Muscle layer of colon (tissue), 2 donors: ENCODE measurements at regions not wholly inside any gene's neighbourhood (a gene's known extent, or its start where the extent isn't known, plus 50 kb on each side); places are given as distances from the start of the nearest gene placed in this dataset.

Experiments used
- H3K27ac ChIP-seq: one replicate; pipeline ENCODE4 v1.7.0; 2013; ENCODE audit warnings: low read depth, mild to moderate bottlenecking, low read length, moderate library complexity
- H3K27me3 ChIP-seq, 2 donors: one replicate each; pipeline ENCODE4 v1.7.0; 2013; ENCODE audit warnings: low read length in 2 of 2, mild to moderate bottlenecking in 2 of 2; ENCODE audit not compliant: insufficient read depth in 2 of 2, control insufficient read depth in 1 of 2
- H3K36me3 ChIP-seq: one replicate; pipeline ENCODE4 v1.7.0; 2013; ENCODE audit warnings: mild to moderate bottlenecking, low read length; ENCODE audit not compliant: insufficient read depth
- H3K4me1 ChIP-seq: one replicate; pipeline ENCODE4 v1.7.0; 2013; ENCODE audit warnings: mild to moderate bottlenecking, low read length; ENCODE audit not compliant: insufficient read depth
- H3K4me3 ChIP-seq, 2 donors: one replicate each; pipeline ENCODE4 v1.7.0; 2013; ENCODE audit warnings: low read length in 2 of 2, low read depth in 1 of 2, mild to moderate bottlenecking in 1 of 2, moderate library complexity in 1 of 2
- H3K9ac ChIP-seq: one replicate; pipeline ENCODE4 v1.7.0; 2013; ENCODE audit warnings: low read length
- H3K9me3 ChIP-seq: one replicate; pipeline ENCODE4 v1.7.0; 2013; ENCODE audit warnings: mild to moderate bottlenecking, low read length
- donor health status: abdominal sarcoma.
- donor health status: Adenocarcinoma of cecum.

DNA sequence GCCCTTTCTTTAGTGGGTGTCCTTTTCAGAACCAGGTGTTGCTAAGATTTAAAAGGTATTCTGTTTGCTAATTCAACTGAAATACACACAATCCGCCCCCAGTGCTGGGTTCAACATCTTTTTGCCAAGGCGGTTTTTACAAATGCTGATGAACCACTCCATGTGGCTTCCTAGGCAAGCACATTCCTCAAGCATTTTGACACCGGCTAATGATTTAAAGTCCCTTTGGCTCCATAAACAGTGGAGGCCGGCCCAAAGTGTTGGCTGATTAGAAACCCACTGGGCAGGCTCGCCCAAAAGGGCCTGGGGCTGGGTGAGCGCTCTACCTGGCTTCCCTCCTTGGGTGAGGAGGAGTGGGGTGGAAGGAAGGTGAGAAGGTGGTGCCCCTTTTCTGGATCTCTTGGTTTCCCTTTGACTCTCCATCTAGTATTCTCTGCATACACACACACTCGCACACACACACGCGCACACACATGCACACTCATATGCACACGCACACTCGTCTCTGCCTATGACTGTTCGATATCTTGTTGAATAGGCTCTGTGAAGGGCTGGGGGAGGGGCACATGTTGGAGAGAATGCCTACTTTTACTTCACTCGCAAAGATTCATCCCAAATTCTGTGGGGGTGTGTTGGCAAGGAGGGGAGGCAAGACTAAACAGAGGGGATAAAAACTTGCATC is 66.7 kb upstream of the ARMC2 start:
- peak overlapping the region; percentile 18 for H3K9ac ChIP-seq
- H3K36me3 ChIP-seq: no peaks in the 10 kb centered on the region
- peak overlapping the region; percentile 44 to 65 for H3K4me3 ChIP-seq
- no peaks in the 10 kb centered on the region for H3K9me3 ChIP-seq
- H3K27ac ChIP-seq: peak overlapping the region; percentile 74
- no peaks in the 10 kb centered on the region for H3K27me3 ChIP-seq
- H3K4me1 ChIP-seq: peaks cover 19% of the 10 kb centered on the region

GRCh38 chr6:108782179-108783041 is 65.8 kb upstream of the ARMC2 start:
- peaks cover 19% of the 10 kb centered on the region for H3K4me1 ChIP-seq
- H3K27me3 ChIP-seq: no peaks in the 10 kb centered on the region
- H3K27ac ChIP-seq: peak overlapping the region; percentile 74
- H3K9ac ChIP-seq: peak overlapping the region; percentile 18
- no peaks in the 10 kb centered on the region for H3K36me3 ChIP-seq
- H3K4me3 ChIP-seq: peak overlapping the region; percentile 44 to 65
- H3K9me3 ChIP-seq: no peaks in the 10 kb centered on the region

DNA sequence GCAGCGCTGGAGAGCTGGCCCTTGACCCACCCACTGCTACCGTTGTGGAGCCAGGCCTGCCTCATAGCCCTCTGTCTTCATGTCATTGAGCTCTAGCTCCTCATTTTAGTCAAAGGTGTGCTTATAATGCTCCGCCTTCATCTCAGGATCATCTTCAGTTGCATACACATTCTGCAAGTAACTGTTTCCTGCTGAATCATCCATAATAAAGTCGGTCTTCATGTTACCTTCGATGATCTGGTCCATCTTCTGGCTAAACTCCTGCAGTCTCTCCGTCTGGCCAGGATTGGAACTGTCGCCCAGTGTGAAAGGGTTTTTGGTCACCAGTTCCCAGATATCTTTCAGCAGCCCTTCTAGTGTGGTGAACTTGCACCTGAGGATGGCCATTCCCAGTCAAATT is 62.6 kb upstream of the ARMC2 start:
- Histone ChIP-seq H3K27me3 (no peaks in the 10 kb centered on the region), H3K27ac (no peak overlapping the region), H3K4me1 (peaks cover 19% of the 10 kb centered on the region), H3K9ac (no peak overlapping the region), H3K36me3 (no peaks in the 10 kb centered on the region), H3K9me3 (no peaks in the 10 kb centered on the region), H3K4me3 (no peak overlapping the region)

- no peaks in the 10 kb centered on the region for H3K36me3 ChIP-seq
- H3K9ac ChIP-seq: no peak overlapping the region
- H3K27ac ChIP-seq: no peak overlapping the region
- no peak overlapping the region for H3K4me3 ChIP-seq
- H3K9me3 ChIP-seq: no peaks in the 10 kb centered on the region
- H3K27me3 ChIP-seq: no peaks in the 10 kb centered on the region
- no peaks in the 10 kb centered on the region for H3K4me1 ChIP-seq
These were observed 59.8 kb upstream of the ARMC2 start for GRCh38 chr6:108788416-108788815.

DNA sequence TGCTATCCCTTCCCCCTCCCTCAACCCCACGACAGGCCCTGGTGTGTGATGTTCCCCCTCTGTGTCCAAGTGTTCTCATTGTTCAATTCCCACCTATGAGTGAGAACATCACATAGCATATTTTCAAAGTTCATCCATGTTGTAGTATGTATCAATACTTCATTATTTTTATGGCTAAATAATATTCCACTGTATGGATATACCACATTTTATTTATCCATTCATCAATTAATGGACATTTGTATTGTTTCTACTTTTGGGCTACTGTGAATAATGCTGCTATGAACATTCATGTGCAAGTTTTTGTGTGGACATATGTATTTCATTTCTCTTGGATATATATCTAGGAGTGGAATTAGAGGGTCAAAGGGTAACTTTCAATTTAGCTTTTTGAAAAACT is 58.7 kb upstream of the ARMC2 start:
- no peak overlapping the region for H3K4me3 ChIP-seq

DNA sequence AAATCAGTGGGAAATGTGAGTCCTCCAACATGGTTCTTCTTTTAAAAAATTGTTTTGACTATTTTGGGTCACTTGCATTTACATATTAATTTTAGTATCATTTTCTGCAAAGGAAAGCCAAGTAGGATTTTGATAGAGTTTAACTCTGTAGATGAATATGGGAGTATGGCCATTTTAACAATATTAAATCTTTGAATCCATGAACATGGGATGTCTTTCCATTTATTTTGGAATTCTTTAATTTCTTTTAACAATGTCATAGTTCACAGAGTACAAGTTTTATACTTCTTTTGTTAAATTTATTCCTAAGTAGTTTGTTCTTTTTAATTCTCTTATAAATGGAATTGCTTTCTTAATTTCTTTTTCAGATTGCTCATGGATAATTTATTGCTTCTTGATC is 56.5 kb upstream of the ARMC2 start:
- Histone ChIP-seq H3K36me3 (no peaks in the 10 kb centered on the region), H3K27me3 (no peaks in the 10 kb centered on the region), H3K9me3 (no peaks in the 10 kb centered on the region), H3K9ac (no peak overlapping the region), H3K27ac (no peak overlapping the region), H3K4me1 (no peaks in the 10 kb centered on the region), H3K4me3 (no peak overlapping the region)

More for the DNA sequence above, 58.7 kb upstream of the ARMC2 start:
- no peak overlapping the region for H3K9ac ChIP-seq
- H3K4me1 ChIP-seq: no peaks in the 10 kb centered on the region
- H3K9me3 ChIP-seq: no peaks in the 10 kb centered on the region
- no peaks in the 10 kb centered on the region for H3K27me3 ChIP-seq
- no peak overlapping the region for H3K27ac ChIP-seq
- no peaks in the 10 kb centered on the region for H3K36me3 ChIP-seq

- Histone ChIP-seq H3K36me3 (no peaks in the 10 kb centered on the region), H3K9ac (no peak overlapping the region), H3K27me3 (no peaks in the 10 kb centered on the region), H3K4me3 (no peak overlapping the region), H3K4me1 (no peaks in the 10 kb centered on the region), H3K27ac (no peak overlapping the region), H3K9me3 (no peaks in the 10 kb centered on the region)
These were observed 54.5 kb upstream of the ARMC2 start for GRCh38 chr6:108793516-108794251.

DNA sequence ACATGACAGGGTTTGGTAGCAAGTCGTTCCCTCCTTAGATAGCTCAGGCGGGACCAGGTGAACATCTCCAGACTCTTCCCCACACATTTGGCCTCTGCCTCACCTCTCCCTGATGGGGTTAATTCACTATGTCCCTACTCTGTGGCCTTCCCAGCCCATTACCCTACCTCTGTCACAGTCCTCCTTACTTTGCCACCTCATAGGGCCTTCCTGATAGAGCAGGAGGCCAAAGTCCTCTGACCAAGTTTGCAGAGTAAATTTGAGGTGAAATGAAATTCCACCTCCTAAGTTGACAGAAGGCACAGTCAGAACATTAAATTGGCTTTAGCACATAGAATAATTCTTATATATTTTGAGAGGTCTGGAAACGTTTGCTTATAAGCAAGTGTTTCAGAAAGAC is 53.1 kb upstream of the ARMC2 start:
- H3K9ac ChIP-seq: no peak overlapping the region
- no peak overlapping the region for H3K27ac ChIP-seq

GRCh38 chr6:108795814-108796213 is 52.4 kb upstream of the ARMC2 start:
- Histone ChIP-seq H3K4me1 (peaks cover 12% of the 10 kb centered on the region), H3K36me3 (no peaks in the 10 kb centered on the region), H3K27me3 (no peaks in the 10 kb centered on the region), H3K4me3 (no peak overlapping the region), H3K9ac (no peak overlapping the region), H3K27ac (no peak overlapping the region), H3K9me3 (no peaks in the 10 kb centered on the region)

More for the DNA sequence above, 53.1 kb upstream of the ARMC2 start:
- Histone ChIP-seq H3K4me3 (no peak overlapping the region), H3K36me3 (no peaks in the 10 kb centered on the region), H3K4me1 (peaks cover 5% of the 10 kb centered on the region), H3K9me3 (no peaks in the 10 kb centered on the region), H3K27me3 (no peaks in the 10 kb centered on the region)

GRCh38 chr6:108796875-108797274 is 51.3 kb upstream of the ARMC2 start:
- Histone ChIP-seq H3K4me1 (peaks cover 13% of the 10 kb centered on the region), H3K9ac (no peak overlapping the region), H3K36me3 (no peaks in the 10 kb centered on the region), H3K27me3 (no peaks in the 10 kb centered on the region), H3K4me3 (no peak overlapping the region), H3K9me3 (no peaks in the 10 kb centered on the region), H3K27ac (no peak overlapping the region)

- H3K4me3 ChIP-seq: no peak overlapping the region
- no peak overlapping the region for H3K27ac ChIP-seq
- no peaks in the 10 kb centered on the region for H3K27me3 ChIP-seq
- H3K9me3 ChIP-seq: no peaks in the 10 kb centered on the region
- no peaks in the 10 kb centered on the region for H3K36me3 ChIP-seq
- peaks cover 13% of the 10 kb centered on the region for H3K4me1 ChIP-seq
- no peak overlapping the region for H3K9ac ChIP-seq
These were observed 50.1 kb upstream of the ARMC2 start for GRCh38 chr6:108797951-108798669.
